ENCODE measurements at regions not wholly inside any gene's neighbourhood (a gene's known extent, or its start where the extent isn't known, plus 50 kb on each side); places are given as distances from the start of the nearest gene placed in this dataset.

GRCh38 chr5:75940418-75940817 lies 142.8 kb upstream of the SV2C start:
- DNase-seq (no peak), ATAC-seq (no peak)
- Histone ChIP-seq H3K27ac (no peak overlapping the region), H3K4me3 (no peak overlapping the region), H3K9me3 (no peaks in the 10 kb centered on the region), H3K36me3 (no peaks in the 10 kb centered on the region), H3K27me3 (no peaks in the 10 kb centered on the region), H3K4me1 (no peaks in the 10 kb centered on the region)
- TF ChIP-seq CTCF (IDR thresholded peaks at IDR 0.05): no peak
- no peak for TF ChIP-seq POLR2A (IDR thresholded peaks at IDR 0.05)
- WGBS (ENCODE audit: insufficient coverage, low coverage, low lambda C conversion rate, missing lambda C conversion rate): 66% methylated on average over 2 of the region's 2 CpGs
- intact Hi-C loops (cut with DNase I): no loop called here

- TF ChIP-seq POLR2A (IDR thresholded peaks at IDR 0.05): no peak
- TF ChIP-seq CTCF (IDR thresholded peaks at IDR 0.05): no peak
- no peaks in the 10 kb centered on the region for H3K9me3 ChIP-seq
- H3K27ac ChIP-seq: no peak overlapping the region
- no peaks in the 10 kb centered on the region for H3K4me1 ChIP-seq
- WGBS (ENCODE audit: insufficient coverage, low coverage, low lambda C conversion rate, missing lambda C conversion rate): 81% methylated on average over 4 of the region's 4 CpGs
- DNase-seq (no peak), ATAC-seq (no peak)
- H3K36me3 ChIP-seq: no peaks in the 10 kb centered on the region
- no peak overlapping the region for H3K4me3 ChIP-seq
- H3K27me3 ChIP-seq: no peaks in the 10 kb centered on the region
- intact Hi-C loops (cut with DNase I): no loop called here
These were observed 147.6 kb upstream of the SV2C start for GRCh38 chr5:75935572-75935971.

- H3K4me3 ChIP-seq: no peak overlapping the region
- no peaks in the 10 kb centered on the region for H3K27me3 ChIP-seq
- H3K27ac ChIP-seq: no peak overlapping the region
- 37% methylated on average over 3 of the region's 3 CpGs for WGBS (ENCODE audit: insufficient coverage, low coverage, low lambda C conversion rate, missing lambda C conversion rate)
- intact Hi-C loops (cut with DNase I): no loop called here
- H3K9me3 ChIP-seq: no peaks in the 10 kb centered on the region
- TF ChIP-seq POLR2A (IDR thresholded peaks at IDR 0.05): no peak
- no peak for TF ChIP-seq CTCF (IDR thresholded peaks at IDR 0.05)
- ATAC-seq (no peak), DNase-seq (no peak)
- no peaks in the 10 kb centered on the region for H3K4me1 ChIP-seq
- H3K36me3 ChIP-seq: no peaks in the 10 kb centered on the region
These were observed 149.7 kb upstream of the SV2C start for GRCh38 chr5:75933489-75933888.

GRCh38 chr5:75931175-75931574 lies 152.0 kb upstream of the SV2C start:
- intact Hi-C loops (cut with DNase I): no loop called here
- WGBS (ENCODE audit: insufficient coverage, low coverage, low lambda C conversion rate, missing lambda C conversion rate): 40% methylated on average over 2 of the region's 2 CpGs
- H3K4me1 ChIP-seq: no peaks in the 10 kb centered on the region
- H3K36me3 ChIP-seq: no peaks in the 10 kb centered on the region
- no peak for ATAC-seq
- no peaks in the 10 kb centered on the region for H3K9me3 ChIP-seq
- no peak for DNase-seq
- H3K27ac ChIP-seq: no peak overlapping the region
- no peak overlapping the region for H3K4me3 ChIP-seq
- TF ChIP-seq CTCF (IDR thresholded peaks at IDR 0.05) (no peak), POLR2A (IDR thresholded peaks at IDR 0.05) (no peak)
- no peaks in the 10 kb centered on the region for H3K27me3 ChIP-seq

- ATAC-seq: no peak
- intact Hi-C loops (cut with DNase I): no loop called here
- H3K36me3 ChIP-seq: no peaks in the 10 kb centered on the region
- H3K4me1 ChIP-seq: no peaks in the 10 kb centered on the region
- TF ChIP-seq POLR2A (IDR thresholded peaks at IDR 0.05): no peak
- TF ChIP-seq CTCF (IDR thresholded peaks at IDR 0.05): no peak
- H3K27ac ChIP-seq: no peak overlapping the region
- H3K27me3 ChIP-seq: no peaks in the 10 kb centered on the region
- no peaks in the 10 kb centered on the region for H3K9me3 ChIP-seq
- H3K4me3 ChIP-seq: no peak overlapping the region
- 57% methylated on average over 1 of the region's 1 CpG for WGBS (ENCODE audit: insufficient coverage, low coverage, low lambda C conversion rate, missing lambda C conversion rate)
- no peak for DNase-seq
These were observed 154.2 kb upstream of the SV2C start for GRCh38 chr5:75928992-75929391.
